ENCODE measurements at regions not wholly inside any gene's neighbourhood (a gene's known extent, or its start where the extent isn't known, plus 50 kb on each side); places are given as distances from the start of the nearest gene placed in this dataset.

DNA sequence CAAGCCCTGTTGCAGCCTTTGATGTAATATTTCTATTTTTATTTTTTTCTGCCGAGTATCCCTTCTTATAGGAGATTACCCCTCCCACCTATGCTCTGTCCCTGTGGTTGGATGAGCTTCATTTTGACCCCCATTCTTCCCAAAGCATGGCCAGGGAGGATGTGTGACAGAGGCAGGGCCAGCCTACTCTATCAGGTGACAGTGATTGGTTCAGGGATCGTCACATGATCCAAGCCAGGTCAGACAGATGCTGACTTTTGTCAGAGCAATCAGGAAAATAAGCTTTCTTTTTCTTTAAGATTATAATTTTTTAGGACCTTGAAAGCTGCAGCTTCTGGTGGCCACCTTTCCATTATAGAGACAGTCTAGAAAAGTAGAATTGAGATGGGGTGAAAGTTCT lies 314.3 kb downstream of the NUP35 start:
- no peaks in the 10 kb centered on the region for H3K36me3 ChIP-seq
- no peaks in the 10 kb centered on the region for H3K9me3 ChIP-seq
- DNase-seq: no peak
- no peaks in the 10 kb centered on the region for H3K4me1 ChIP-seq
- TF ChIP-seq EP300 (IDR thresholded peaks at IDR 0.05): no peak
- TF ChIP-seq, protein P1, sequence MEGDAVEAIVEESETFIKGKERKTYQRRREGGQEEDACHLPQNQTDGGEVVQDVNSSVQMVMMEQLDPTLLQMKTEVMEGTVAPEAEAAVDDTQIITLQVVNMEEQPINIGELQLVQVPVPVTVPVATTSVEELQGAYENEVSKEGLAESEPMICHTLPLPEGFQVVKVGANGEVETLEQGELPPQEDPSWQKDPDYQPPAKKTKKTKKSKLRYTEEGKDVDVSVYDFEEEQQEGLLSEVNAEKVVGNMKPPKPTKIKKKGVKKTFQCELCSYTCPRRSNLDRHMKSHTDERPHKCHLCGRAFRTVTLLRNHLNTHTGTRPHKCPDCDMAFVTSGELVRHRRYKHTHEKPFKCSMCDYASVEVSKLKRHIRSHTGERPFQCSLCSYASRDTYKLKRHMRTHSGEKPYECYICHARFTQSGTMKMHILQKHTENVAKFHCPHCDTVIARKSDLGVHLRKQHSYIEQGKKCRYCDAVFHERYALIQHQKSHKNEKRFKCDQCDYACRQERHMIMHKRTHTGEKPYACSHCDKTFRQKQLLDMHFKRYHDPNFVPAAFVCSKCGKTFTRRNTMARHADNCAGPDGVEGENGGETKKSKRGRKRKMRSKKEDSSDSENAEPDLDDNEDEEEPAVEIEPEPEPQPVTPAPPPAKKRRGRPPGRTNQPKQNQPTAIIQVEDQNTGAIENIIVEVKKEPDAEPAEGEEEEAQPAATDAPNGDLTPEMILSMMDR (IDR thresholded peaks at IDR 0.05): no peak
- no peak for TF ChIP-seq POLR2A (IDR thresholded peaks at IDR 0.05)
- TF ChIP-seq POLR2AphosphoS5 (IDR thresholded peaks at IDR 0.05): no peak
- H3K27ac ChIP-seq: no peak overlapping the region
- WGBS, 2 donors: 81 to 95% methylated on average over 2 of the region's 2 CpGs
- no peak overlapping the region for H3K4me3 ChIP-seq
- no peaks in the 10 kb centered on the region for H3K27me3 ChIP-seq
- ATAC-seq (ENCODE audit: low FRiP score in 2 of 2): no peak

DNA sequence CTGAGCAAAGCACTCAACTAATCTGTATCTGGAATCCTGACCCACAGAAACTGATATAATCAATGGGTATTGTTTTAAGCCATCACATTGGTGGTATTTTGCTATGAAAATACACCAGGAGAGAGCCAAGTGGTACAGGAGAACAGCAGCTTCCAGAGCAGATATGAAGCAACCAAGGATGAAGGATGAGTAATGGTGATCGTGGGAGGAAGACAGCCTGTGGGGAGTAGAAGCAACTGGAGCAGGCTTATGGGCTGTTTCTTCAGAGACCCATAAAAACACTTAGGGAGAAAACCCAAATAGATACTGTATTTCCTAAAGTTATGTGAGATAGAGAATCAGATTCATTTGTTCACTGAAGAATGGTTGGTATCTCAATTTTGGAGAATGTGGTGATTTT lies 330.8 kb downstream of the NUP35 start:
- Histone ChIP-seq H3K9me3 (no peaks in the 10 kb centered on the region), H3K27ac (no peak overlapping the region), H3K4me1 (no peaks in the 10 kb centered on the region), H3K27me3 (no peaks in the 10 kb centered on the region), H3K4me3 (no peak overlapping the region), H3K36me3 (no peaks in the 10 kb centered on the region)
- TF ChIP-seq POLR2A (IDR thresholded peaks at IDR 0.05) (no peak), EP300 (IDR thresholded peaks at IDR 0.05) (no peak), POLR2AphosphoS5 (IDR thresholded peaks at IDR 0.05) (no peak)
- TF ChIP-seq, protein P1 (IDR thresholded peaks at IDR 0.05): no peak
- DNase-seq (no peak), ATAC-seq (ENCODE audit: low FRiP score in 2 of 2) (no peak)
- WGBS, 2 donors: 68 to 74% methylated on average over 1 of the region's 1 CpG

DNA sequence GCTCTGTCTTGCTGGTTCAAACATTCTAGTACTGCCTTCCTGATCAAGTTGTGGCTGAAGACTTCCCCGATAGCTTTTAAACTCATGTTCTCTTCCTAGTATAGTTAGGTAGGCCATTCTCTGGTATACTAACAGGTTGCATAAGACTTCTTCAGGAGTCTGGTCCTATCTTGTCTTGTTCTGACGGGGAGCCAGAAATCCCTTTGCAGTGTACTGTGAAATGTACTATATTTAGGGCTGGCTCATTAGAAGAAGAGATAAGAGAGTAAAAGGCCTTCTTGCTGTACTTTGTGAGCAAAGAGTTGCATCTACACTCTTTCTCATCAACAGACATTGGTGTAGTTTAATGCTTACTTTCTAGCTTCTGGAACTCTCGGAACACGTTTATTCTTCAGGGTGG lies 331.9 kb downstream of the NUP35 start:
- ATAC-seq (ENCODE audit: low FRiP score in 2 of 2): no peak
- 88 to 89% methylated on average over 4 of the region's 4 CpGs for whole genome bisulfite sequencing, 2 donors

DNA sequence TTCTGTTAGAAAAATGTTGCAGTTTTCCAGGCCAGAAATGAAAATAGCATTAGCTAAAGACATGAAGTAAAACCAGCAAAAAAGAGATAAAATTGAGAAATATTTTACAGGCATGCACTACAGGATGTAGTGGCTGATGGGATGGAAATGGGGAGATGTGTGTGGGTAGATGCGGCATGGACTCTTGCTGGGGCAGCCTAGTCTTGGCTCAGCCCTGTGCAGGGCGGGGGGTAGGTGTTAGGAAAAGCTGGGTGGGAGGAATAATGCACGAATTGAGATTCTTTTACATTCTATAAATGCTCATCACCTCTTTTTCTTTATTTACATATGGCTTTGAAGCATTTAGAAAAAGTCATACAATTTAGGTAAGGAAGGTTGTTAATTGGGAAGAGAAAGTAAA lies 334.2 kb downstream of the NUP35 start:
- Histone ChIP-seq H3K9me3 (no peaks in the 10 kb centered on the region), H3K4me1 (no peaks in the 10 kb centered on the region), H3K27ac (no peak overlapping the region), H3K4me3 (no peak overlapping the region), H3K36me3 (no peaks in the 10 kb centered on the region), H3K27me3 (no peaks in the 10 kb centered on the region)
- no peak for TF ChIP-seq POLR2AphosphoS5 (IDR thresholded peaks at IDR 0.05)
- no peak for TF ChIP-seq EP300 (IDR thresholded peaks at IDR 0.05)
- TF ChIP-seq, protein P1 (IDR thresholded peaks at IDR 0.05): no peak
- no peak for TF ChIP-seq POLR2A (IDR thresholded peaks at IDR 0.05)
- ATAC-seq (ENCODE audit: low FRiP score in 2 of 2): no peak
- DNase-seq: no peak
- 63 to 65% methylated on average over 3 of the region's 3 CpGs for WGBS, 2 donors

More for the DNA sequence above, 331.9 kb downstream of the NUP35 start:
- no peak for TF ChIP-seq POLR2AphosphoS5 (IDR thresholded peaks at IDR 0.05)
- TF ChIP-seq EP300 (IDR thresholded peaks at IDR 0.05): no peak
- no peak for TF ChIP-seq POLR2A (IDR thresholded peaks at IDR 0.05)
- TF ChIP-seq, protein P1 (IDR thresholded peaks at IDR 0.05): no peak
- H3K27ac ChIP-seq: no peak overlapping the region
- no peaks in the 10 kb centered on the region for H3K27me3 ChIP-seq
- no peaks in the 10 kb centered on the region for H3K4me1 ChIP-seq
- H3K4me3 ChIP-seq: no peak overlapping the region
- H3K9me3 ChIP-seq: no peaks in the 10 kb centered on the region
- no peaks in the 10 kb centered on the region for H3K36me3 ChIP-seq
- DNase-seq: no peak

DNA sequence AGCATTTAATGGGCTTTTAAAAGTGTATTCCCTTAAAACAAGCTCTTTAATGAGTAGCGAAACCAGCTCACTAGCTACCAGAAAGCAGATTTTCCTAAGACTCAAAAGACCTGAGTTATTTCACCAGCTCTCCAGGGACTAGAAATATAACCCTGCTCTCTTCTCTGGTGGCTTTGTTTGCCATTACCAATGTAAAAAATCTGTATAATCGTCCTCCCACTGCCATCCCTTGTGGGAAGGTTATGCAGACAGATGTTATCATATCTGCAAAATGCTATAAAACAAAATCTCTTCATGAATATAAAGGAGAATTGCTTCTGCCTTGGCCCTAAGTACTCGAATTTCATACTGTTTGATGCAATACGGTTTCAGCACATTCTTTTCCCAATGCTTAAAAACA lies 335.2 kb downstream of the NUP35 start:
- no peaks in the 10 kb centered on the region for H3K27me3 ChIP-seq
- no peaks in the 10 kb centered on the region for H3K9me3 ChIP-seq
- H3K4me1 ChIP-seq: no peaks in the 10 kb centered on the region
- H3K4me3 ChIP-seq: no peak overlapping the region
- WGBS, 2 donors: 65 to 69% methylated on average over 4 of the region's 4 CpGs
- no peak overlapping the region for H3K27ac ChIP-seq
- H3K36me3 ChIP-seq: no peaks in the 10 kb centered on the region
- DNase-seq (no peak), ATAC-seq (ENCODE audit: low FRiP score in 2 of 2) (no peak)
- TF ChIP-seq POLR2A (IDR thresholded peaks at IDR 0.05): no peak
- no peak for TF ChIP-seq POLR2AphosphoS5 (IDR thresholded peaks at IDR 0.05)
- TF ChIP-seq, protein P1 (IDR thresholded peaks at IDR 0.05): no peak
- no peak for TF ChIP-seq EP300 (IDR thresholded peaks at IDR 0.05)
